ENCODE measurements at regions not wholly inside any gene's neighbourhood (a gene's known extent, or its start where the extent isn't known, plus 50 kb on each side); places are given as distances from the start of the nearest gene placed in this dataset.

DNA sequence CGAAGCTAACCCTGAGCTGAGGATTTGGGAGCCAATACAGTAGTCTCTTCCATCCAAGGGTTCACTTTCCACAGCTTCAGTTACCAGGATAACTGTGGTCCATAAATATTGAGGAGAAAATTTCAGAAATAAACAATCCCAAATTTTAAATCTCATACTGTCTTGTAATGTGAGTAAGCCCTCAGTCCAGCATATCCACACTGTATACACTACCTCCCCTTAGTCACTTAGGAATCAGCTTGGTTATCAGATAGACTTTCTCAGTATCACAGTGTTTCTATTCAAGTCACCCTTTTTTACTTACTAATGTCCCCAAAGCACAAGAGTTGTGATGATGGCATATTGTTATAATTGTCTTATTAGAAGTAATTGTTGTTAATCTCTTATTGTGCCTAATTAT lies 102.3 kb upstream of the GNG12 start:
- intact Hi-C loops (cut with micrococcal nuclease; ENCODE audit: unreplicated experiment) (no loop called here), in situ Hi-C loops (cut with MboI) (no loop called here)
- H3K4me1 ChIP-seq (ENCODE audit: control insufficient read depth, insufficient read depth, low read length) = no peaks in the 10 kb centered on the region
- H4K20me1 ChIP-seq (ENCODE audit: control insufficient read depth, insufficient read depth) = no peaks in the 10 kb centered on the region
- no peak overlapping the region for H3K4me3 ChIP-seq
- H3K27ac ChIP-seq (ENCODE audit: control insufficient read depth, insufficient read depth) = no peak overlapping the region
- ChIA-PET CTCF (interaction anchor here (0.8 to 1.1 kb wide), 3 partner anchors 13 to 374 kb away, joined by 3 to 4 read pairs (median 3); no protein-coding TSS in a partner anchor), POLR2A (interaction anchor here (0.6 kb wide), 1 partner anchor 195 kb away, joined by 6 read pairs; no protein-coding TSS in a partner anchor), SMC1A (ENCODE audit: uncharacterized antibody, unreplicated experiment) (no interaction called here), RAD21 (ENCODE audit: unreplicated experiment) (no interaction called here)
- H2AFZ ChIP-seq (ENCODE audit: control insufficient read depth, low read depth, low read length) = no peak overlapping the region
- no peak overlapping the region for H3K4me2 ChIP-seq (ENCODE audit: control insufficient read depth, insufficient read depth)
- no peaks in the 10 kb centered on the region; a peak in 2 of 4 replicates for H3K27me3 ChIP-seq (replicated peaks in 1 of 2; ENCODE audit: control insufficient read depth in 2 of 2, insufficient read depth in 2 of 2, low read length in 1 of 2)
- H3K9ac ChIP-seq (ENCODE audit: control insufficient read depth, insufficient read depth, low read length) = no peak overlapping the region
- 0% methylated on average over 1 of the region's 1 CpG for WGBS (ENCODE audit: insufficient coverage, insufficient replicate concordance, low lambda C conversion rate, missing lambda C conversion rate)
- no peak for TF ChIP-seq SUPT20H (IDR thresholded peaks at IDR 0.05; ENCODE audit: borderline replicate concordance, control insufficient read depth, low read depth, low read length)
- TF ChIP-seq, protein P1, sequence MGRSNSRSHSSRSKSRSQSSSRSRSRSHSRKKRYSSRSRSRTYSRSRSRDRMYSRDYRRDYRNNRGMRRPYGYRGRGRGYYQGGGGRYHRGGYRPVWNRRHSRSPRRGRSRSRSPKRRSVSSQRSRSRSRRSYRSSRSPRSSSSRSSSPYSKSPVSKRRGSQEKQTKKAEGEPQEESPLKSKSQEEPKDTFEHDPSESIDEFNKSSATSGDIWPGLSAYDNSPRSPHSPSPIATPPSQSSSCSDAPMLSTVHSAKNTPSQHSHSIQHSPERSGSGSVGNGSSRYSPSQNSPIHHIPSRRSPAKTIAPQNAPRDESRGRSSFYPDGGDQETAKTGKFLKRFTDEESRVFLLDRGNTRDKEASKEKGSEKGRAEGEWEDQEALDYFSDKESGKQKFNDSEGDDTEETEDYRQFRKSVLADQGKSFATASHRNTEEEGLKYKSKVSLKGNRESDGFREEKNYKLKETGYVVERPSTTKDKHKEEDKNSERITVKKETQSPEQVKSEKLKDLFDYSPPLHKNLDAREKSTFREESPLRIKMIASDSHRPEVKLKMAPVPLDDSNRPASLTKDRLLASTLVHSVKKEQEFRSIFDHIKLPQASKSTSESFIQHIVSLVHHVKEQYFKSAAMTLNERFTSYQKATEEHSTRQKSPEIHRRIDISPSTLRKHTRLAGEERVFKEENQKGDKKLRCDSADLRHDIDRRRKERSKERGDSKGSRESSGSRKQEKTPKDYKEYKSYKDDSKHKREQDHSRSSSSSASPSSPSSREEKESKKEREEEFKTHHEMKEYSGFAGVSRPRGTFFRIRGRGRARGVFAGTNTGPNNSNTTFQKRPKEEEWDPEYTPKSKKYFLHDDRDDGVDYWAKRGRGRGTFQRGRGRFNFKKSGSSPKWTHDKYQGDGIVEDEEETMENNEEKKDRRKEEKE (IDR thresholded peaks at IDR 0.05) = no peak
- no peak for TF ChIP-seq STAT1 (conservative IDR thresholded peaks at IDR 0.05)
- TF ChIP-seq TCF7 (IDR thresholded peaks at IDR 0.05; ENCODE audit: borderline replicate concordance) = no peak
- no peak for TF ChIP-seq JUND (IDR thresholded peaks at IDR 0.05; ENCODE audit: low read depth, low read length)
- no peak for TF ChIP-seq HDAC6 (IDR thresholded peaks at IDR 0.05; ENCODE audit: unreplicated experiment)
- no peak for TF ChIP-seq MYB (IDR thresholded peaks at IDR 0.05; ENCODE audit: borderline replicate concordance, low read depth, low read length)
- TF ChIP-seq, protein P2, sequence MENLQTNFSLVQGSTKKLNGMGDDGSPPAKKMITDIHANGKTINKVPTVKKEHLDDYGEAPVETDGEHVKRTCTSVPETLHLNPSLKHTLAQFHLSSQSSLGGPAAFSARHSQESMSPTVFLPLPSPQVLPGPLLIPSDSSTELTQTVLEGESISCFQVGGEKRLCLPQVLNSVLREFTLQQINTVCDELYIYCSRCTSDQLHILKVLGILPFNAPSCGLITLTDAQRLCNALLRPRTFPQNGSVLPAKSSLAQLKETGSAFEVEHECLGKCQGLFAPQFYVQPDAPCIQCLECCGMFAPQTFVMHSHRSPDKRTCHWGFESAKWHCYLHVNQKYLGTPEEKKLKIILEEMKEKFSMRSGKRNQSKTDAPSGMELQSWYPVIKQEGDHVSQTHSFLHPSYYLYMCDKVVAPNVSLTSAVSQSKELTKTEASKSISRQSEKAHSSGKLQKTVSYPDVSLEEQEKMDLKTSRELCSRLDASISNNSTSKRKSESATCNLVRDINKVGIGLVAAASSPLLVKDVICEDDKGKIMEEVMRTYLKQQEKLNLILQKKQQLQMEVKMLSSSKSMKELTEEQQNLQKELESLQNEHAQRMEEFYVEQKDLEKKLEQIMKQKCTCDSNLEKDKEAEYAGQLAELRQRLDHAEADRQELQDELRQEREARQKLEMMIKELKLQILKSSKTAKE (IDR thresholded peaks at IDR 0.05; ENCODE audit: low read depth, poor library complexity, severe bottlenecking) = no peak
- TF ChIP-seq NFXL1 (IDR thresholded peaks at IDR 0.05; ENCODE audit: borderline replicate concordance) = no peak
- TF ChIP-seq, protein P3, sequence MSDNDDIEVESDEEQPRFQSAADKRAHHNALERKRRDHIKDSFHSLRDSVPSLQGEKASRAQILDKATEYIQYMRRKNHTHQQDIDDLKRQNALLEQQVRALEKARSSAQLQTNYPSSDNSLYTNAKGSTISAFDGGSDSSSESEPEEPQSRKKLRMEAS (IDR thresholded peaks at IDR 0.05; ENCODE audit: low read depth, low read length) = no peak
- TF ChIP-seq BCL11A (IDR thresholded peaks at IDR 0.05; ENCODE audit: low read depth, low read length) = no peak
- TF ChIP-seq CBX5 (IDR thresholded peaks at IDR 0.05; ENCODE audit: low read depth) = no peak
- no peak for TF ChIP-seq LARP7 (IDR thresholded peaks at IDR 0.05)
- no peak for TF ChIP-seq MEF2A (IDR thresholded peaks at IDR 0.05; ENCODE audit: insufficient read depth, low read depth, low read length)
- H3K79me2 ChIP-seq (ENCODE audit: control insufficient read depth, insufficient read depth, low read length) = no peaks in the 10 kb centered on the region
- no peaks in the 10 kb centered on the region for H3K36me3 ChIP-seq (ENCODE audit: control insufficient read depth in 2 of 2, insufficient read depth in 2 of 2, low read length in 1 of 2)
- H3K9me3 ChIP-seq (replicated peaks; ENCODE audit: control insufficient read depth, insufficient read depth, low read length) = no peaks in the 10 kb centered on the region
- DNase-seq (ENCODE audit: low read depth, low spot score) (no peak), FAIRE-seq (no peak), ATAC-seq (no peak)
- no TSS peak for BruUV-seq (replicated peaks)
